ENCODE measurements at regions not wholly inside any gene's neighbourhood (a gene's known extent, or its start where the extent isn't known, plus 50 kb on each side); places are given as distances from the start of the nearest gene placed in this dataset.

GRCh38 chr15:91559066-91559465 is 294.4 kb upstream of the SLCO3A1 start:
- DNase-seq (ENCODE audit: low spot score): no peak

DNA sequence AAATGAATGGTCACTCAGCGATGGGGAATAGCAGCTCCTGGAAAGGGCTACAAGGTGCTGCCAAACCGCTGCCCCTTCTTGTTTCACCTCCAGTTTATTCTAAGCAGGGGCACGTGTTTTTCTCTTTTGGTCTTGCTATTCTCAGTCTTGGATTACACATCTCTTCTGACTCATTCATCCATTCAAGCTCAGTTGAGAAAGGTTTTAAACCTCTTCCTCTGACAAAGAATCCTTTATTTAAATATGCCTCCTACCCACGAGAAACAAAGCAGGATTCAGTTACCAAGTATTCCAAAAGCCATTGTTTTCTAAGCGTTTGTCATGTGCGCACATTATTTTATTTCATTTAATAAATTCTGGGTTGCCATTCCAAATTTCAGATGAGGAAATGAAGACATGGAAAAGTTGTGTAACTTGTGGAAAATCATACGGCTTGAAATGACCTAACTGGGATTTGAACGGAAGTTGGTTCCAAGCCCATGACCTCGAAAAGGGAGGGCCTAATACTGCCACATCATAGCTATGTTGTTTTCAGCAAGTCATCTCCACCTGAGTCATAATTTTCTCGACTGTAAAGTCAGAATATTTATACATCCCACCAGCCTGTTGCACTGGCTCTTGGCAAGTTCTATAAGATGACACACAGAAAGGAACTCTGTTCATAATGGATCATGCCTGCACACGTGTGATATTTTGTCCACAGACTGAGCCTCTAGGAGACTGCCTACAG is 292.0 kb upstream of the SLCO3A1 start:
- no peak for DNase-seq (ENCODE audit: low spot score)

DNA sequence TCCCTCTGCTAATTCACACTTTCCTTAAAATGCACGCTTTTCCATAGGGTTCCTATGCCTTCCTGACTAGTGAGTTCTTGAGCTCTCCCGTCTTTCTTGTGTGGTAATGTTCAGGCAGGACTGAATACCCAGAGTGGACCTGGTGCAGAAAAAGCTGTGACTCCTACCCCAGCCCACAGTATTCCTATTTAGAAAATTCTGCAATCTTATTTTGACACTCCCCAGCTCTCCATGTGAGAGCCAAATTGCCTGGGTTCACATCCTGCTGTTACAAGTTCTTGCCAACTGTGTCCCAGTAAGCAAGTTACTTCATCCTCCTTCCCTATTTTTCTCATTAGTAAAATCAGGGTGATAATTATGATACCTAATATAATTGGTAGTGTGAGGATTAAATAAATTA is 290.8 kb upstream of the SLCO3A1 start:
- DNase-seq (ENCODE audit: low spot score): no peak

DNA sequence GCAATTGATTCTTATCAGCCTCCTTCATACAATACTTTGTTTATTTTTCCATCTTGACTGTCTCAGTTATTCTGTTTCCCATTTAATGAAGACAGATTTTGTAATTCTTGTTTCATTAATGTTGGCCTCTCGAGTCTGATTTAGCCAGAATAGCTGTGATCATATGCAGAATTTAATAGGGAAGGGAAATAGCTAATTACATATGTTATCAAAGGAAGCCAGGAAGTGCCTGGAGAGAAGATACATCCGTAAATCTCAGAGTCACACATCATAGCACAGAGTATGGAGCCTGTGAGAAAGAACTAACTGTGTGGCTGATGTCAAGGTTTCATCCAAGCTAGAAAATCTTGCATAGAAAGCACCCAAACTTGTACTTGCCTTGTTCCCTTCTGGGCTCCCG is 288.9 kb upstream of the SLCO3A1 start:
- no peak for DNase-seq (ENCODE audit: low spot score)

- no peak for DNase-seq (ENCODE audit: low spot score)
These were observed 287.4 kb upstream of the SLCO3A1 start for GRCh38 chr15:91566141-91566540.

DNA sequence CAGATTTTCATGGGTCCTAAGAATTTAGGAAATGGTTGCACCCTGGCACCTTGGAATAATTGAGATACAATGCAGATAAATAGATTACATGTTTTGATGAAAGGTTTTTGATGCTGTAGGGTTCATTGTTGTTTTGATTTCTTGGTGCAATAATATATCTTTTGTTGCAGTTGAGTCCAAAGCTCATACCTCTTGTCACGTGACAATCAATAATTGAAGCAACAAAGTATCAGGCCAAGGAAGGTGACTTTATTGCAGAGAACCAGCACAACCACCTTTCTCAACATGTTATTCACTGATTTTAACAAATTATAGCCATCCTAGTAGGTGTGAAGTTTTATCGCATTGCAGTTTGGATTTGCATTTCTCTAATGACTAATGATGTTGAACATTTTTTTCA is 285.5 kb upstream of the SLCO3A1 start:
- no peak for DNase-seq (ENCODE audit: low spot score)

DNA sequence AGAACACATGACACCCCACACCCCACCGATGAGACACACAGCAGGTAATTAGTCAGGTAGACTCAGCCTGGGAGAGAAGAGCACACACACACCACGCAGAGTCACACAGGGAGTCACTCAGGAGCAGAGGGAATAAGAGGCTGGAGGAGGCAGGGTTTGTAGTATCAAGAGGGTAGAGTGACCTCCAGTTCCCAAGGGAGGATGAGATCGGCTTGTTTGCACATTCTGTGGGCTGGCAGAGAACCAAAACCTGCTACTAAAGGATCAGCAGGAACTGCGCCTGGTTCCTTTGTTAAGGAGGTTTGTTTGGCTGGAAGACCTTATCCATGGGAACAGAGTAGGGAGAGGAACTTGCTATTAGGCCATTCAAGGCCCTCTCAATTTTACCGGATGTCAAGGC is 281.4 kb upstream of the SLCO3A1 start:
- no peak for DNase-seq (ENCODE audit: low spot score)

DNA sequence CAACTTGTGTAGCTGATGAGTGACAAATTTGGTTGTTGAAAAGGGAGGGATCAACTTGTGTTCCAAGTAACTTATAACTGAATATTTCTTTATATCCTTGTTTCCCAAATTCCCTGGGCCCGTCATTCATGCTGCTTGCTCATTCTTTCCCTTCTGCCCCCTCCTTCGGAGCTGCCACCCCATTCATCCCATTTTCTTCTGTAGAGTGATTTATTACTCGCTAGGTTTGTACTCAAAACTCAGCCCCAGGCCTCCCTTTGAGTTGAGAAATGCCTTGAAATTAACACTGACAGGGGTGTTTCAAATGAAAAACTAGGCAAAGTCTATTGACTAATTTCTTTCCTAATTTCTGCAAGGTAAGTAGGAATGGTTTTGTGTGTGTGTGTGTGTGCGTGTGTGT is 277.4 kb upstream of the SLCO3A1 start:
- DNase-seq (ENCODE audit: low spot score): no peak

DNA sequence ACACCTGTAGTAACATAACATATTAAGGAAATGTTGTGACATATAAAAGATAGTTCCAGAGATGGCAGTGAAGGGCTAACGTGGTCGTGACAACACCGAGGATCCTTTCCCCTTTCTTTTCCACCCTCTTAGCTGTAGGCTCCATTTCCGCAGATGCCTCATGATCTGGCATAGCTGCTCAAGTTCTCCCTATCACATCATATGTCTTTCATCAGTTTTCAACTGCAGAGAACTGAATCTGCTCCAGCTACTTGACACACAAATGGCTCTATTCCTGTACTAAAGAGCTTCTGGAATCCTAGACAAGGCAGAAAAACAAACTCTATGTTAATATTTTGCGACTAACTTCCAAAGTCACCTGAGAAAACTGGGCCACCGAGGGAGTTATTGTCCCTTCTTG is 275.0 kb upstream of the SLCO3A1 start:
- no peak for DNase-seq (ENCODE audit: low spot score)

GRCh38 chr15:91584895-91585294 is 268.6 kb upstream of the SLCO3A1 start:
- no peak for DNase-seq (ENCODE audit: low spot score)

- no peak for DNase-seq (ENCODE audit: low spot score)
These were observed 266.9 kb upstream of the SLCO3A1 start for GRCh38 chr15:91586560-91586959.

DNA sequence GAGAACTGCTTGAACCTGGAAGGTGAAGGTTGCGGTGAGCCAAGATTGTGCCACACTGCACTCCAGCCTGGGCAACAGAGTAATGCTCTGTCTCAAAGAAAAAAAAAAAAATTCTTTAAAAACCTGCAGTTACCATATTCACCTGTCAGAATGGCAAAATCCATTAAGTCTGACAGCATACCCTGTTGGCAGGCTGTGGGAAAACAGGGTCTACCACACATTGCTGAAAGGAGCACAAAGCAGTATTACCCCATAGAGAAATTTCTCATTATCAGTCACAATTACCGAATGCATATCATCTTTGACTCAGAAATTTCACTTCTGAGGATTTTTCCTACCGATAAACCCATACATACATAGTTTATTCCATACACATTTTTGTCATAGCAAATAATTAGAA is 264.1 kb upstream of the SLCO3A1 start:
- peak; percentile 17 for DNase-seq (ENCODE audit: low spot score)

DNA sequence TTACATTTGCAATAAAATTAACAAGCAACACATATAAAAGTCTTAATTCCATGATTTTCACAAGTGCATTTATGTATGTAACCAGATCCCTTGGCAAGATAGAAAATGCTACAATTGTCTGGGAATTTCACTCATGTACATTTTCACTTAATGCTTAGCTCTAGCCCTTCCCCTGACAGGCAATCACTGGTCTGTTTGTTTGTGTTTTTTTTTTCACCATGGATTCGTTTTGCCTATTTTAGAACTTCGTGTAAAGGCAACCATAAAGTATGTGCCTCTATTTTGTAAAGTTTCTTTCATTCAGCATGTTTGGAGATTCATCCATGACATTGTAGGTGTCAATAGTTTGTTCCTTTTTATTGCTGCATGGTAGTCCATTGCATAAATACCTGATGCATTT is 260.9 kb upstream of the SLCO3A1 start:
- no peak for DNase-seq (ENCODE audit: low spot score)

DNA sequence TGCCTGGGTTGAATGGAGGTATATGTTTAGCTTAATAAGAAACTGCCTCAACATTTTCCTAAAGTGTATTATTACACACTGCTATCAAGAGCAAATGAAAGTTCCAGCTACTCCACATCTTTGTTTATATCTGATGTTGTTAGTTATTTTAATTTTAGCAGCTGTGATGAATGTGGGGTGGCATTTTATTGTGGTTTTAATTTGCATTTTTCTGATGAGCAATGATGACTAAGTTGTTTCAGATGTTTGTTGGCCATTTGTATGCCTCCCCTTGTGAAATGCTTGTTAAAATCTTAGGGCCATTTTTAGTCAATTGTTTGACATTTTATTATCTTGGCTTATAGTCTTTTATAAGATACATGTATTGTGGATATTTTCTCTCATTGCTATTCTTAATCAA is 260.4 kb upstream of the SLCO3A1 start:
- DNase-seq (ENCODE audit: low spot score): no peak

DNA sequence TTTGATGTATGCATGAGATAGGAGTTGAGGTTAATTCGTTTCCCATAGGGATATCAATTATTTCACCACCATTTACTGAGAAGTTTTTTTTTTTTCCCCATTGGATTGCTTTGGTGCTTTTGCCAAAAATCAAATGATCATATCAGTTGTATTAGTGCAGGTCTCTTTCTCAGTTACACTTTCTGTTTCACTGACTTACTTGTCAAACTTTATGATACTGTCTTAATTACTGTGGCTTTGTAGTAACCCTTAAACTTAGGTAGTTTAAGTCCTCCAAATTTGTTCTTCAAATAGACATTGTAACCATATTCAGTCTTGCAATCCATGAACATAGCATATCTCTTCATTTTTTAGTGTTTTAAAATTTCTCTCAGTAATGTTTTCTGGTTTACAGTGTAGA is 259.9 kb upstream of the SLCO3A1 start:
- no peak for DNase-seq (ENCODE audit: low spot score)

DNA sequence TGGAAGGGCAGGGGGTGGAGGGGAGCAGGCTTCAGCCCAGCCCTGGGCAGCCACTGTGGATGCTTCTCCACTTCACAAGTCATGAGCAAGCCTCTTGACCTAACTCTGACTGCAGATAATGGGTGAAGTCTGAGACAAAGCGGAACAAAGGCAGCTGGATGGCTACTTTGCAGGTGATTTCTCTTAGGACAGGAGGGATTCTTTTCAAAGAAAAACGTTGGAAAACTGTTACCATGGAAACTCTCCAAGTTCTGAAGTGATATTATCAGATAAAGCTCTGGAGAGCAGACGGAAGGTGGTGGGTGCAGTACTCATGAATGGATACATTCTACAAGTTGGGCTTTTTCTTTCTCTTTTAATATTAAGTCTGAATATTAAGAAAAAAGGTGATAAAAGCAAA is 254.2 kb upstream of the SLCO3A1 start:
- no peak for DNase-seq (ENCODE audit: low spot score)

DNA sequence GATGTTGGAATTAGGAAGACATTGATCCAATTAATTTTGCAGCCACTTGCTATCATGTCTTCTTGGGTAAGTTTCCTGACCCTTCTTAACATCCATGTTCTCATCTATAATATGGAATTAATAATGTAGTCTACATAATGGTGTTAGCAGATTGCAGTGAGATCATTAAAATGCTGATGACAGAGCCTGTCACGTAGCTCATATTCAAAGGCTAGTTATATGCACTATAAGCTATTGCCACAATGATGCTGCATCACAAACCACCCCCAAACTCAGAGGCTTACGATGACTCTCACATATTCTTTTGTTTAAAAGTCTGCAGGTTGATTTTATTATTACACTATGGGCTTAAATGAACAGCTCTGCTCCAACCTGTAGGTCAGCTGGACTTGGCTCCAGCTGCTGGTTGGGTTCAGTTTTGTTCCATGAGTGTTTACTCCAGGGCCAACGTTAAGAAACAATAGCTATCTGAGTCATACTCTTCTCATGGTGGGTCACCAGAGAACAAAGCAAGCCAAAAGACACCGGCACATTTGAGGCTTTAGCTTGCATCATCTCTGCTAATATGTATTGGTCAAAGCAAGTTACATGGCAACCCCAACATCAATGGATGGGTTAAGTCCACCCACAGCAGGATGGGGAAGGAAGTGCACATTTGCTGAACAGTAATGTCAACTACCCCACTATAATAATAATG is 250.0 kb upstream of the SLCO3A1 start:
- DNase-seq (ENCODE audit: low spot score): no peak

DNA sequence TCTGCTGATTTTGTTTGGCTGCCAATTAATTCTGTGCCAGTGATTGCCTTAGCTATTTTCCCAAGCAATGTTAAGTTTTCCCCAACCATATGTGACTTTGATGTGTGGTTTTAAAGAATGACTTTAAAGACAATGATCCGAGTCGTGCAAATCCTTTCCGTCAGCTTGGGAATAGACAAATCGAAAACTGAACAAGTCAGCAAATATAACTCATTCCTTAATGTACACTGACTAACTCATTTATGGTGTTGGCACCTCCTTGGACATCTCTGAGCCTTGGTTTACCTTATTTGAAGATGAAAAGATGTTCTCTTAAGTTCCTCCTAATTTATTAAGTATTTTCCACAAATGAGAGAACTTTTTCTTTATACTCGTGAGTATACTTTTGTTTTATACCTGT is 249.4 kb upstream of the SLCO3A1 start:
- DNase-seq (ENCODE audit: low spot score): no peak

DNA sequence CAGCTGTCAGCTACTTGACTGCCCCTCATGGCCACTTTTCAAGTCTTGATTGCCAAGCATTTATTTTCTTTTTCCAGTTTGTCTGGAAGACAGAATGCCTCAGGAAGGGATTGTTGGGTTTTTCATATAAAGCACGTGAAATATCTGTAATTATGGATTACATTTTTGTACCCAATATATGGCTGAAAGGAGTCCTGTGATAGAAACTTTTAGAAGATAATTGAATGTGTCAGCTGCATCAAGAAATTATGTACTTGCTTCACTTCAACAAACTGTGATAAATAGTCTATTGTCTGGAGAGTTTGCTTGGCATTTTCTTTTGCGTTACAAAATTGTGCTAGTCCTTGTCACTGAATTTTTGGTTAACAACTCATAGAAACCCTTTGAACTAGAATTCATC is 247.9 kb upstream of the SLCO3A1 start:
- DNase-seq (ENCODE audit: low spot score): no peak

- no peak for DNase-seq (ENCODE audit: low spot score)
These were observed 244.3 kb upstream of the SLCO3A1 start for GRCh38 chr15:91609231-91609630.

DNA sequence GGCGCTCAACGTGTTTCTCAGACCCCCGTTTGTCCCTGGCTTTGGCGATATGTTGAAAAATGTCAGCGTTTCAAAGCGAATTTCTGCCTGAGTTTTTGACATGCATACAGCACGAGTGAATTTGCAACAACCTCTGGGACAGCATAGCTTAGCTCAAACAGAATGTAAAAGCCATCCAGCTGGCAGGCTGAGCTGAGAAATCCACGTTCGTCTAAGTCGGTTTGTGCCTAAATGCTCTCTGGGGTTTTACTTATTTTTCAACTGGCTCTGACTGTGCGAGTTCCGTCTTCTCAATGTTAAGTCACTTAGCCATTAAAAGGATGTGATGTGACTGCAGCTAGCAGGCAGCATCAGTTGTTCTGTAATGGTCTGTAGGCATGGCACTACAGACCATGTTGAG is 243.5 kb upstream of the SLCO3A1 start:
- no peak for DNase-seq (ENCODE audit: low spot score)

- no peak for DNase-seq (ENCODE audit: low spot score)
These were observed 241.8 kb upstream of the SLCO3A1 start for GRCh38 chr15:91611561-91612323.

DNA sequence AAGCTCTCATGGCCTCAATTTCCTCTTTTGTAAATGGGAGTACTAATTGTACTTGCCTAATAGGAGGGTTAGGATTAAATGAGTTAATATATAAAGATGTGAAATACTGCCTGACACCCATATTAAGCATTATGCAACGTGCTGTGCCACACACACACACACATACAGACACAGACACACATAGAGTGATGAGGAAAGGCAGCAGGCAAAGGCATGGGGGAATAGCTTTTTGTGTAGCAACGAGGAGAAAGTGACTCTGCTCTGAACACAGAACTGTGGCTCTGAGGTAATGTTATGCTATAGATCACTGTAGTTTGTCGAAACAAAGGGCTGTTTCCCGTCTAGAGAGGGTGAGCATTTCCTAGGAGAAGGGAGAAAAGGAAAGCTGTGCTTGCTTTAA is 233.3 kb upstream of the SLCO3A1 start:
- no peak for DNase-seq (ENCODE audit: low spot score)

Data from NAMALWA (cell line).